ENCODE measurements at regions not wholly inside any gene's neighbourhood (a gene's known extent, or its start where the extent isn't known, plus 50 kb on each side); places are given as distances from the start of the nearest gene placed in this dataset.

DNA sequence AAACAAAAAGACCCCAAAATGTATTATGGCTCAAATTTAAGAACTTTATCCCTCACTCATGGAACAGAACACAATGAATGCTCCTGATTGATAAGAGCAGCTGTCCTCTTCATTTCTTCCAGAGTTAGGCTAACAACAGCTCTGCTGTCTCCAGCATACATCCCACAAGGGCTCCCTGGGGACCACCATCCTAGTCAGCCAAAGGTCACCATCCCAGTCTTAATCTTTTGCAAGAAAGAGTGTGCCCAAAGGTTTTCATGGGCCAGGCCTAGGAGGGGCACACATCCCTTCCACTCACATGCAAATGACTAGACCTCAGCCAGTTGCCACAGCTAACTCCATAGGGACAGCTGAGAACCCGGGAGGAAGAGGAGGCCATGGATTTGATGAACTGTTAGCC, 555.3 kb downstream of the BUD13 start:
- DNase-seq (ENCODE audit: low spot score): no peak

DNA sequence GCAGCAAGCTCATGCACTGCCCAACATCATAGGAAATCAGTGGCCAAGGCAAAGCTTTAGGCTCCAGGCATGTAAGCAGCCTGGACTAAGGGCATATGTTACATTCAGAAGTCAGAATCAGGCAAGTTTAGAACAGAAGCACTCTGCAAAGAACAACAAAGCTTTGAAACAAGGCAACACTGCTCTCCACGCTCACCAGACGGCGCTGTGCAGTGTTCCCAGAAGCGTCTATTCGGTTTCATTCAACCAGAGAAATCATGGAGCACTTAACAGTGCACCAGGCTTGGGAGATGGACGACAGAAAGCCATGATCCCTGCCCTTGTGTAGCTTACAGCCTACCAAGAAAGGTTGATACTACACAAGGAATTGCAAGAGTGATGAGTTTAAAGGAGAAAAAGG, 555.8 kb downstream of the BUD13 start:
- DNase-seq (ENCODE audit: low spot score): peak; percentile 44

DNA sequence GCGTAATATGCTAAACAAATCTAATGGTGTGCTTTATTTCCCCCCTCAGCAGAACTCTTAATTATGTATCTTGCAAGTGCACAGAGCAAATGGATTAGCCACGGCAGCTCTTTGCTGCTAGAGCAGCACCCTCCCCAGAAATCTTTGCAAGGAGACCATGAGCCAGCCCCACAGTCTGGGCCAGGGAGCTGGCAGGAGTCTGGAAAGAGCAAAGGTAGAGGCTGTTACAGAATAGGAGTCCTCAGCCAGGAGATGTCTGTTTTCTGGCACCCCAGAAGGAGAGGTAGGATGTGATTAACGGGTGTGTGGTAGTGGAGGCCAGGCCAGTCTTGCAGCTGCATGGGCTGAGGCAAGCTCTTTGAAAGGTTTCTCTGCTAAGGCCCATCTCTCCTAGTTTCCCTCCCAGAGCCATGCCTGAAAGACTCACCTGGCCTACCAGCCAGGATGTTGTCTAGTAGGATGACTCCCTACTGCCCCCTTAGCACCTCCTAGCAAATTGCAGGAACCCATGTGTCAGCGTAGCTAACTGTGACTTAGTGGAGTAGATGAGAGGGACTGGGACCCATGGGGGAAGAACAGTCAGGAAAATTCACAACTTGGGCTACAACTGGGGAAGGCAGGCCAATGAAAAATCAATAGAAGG, 557.2 kb downstream of the BUD13 start:
- no peak for DNase-seq (ENCODE audit: low spot score)

DNA sequence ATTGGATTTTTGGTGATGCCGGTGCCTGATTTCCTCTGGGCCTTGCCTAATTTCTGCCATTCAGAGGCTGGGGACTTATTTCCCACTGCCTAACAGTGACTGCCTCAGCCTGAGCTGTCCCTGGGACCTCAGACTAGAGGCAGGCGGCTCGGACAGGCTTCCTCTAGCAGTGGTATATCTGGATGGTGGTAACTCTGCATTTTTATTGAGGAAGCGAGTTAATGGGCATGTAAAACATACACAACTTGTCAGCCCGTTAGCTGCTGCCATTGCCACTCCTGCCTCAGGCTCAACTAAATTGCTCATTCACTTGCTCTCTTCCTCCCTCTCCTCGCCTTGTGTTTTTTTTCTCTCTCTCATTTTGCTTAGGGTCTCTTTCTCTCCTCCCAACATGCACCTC, 561.6 kb downstream of the BUD13 start:
- no peak for DNase-seq (ENCODE audit: low spot score)

DNA sequence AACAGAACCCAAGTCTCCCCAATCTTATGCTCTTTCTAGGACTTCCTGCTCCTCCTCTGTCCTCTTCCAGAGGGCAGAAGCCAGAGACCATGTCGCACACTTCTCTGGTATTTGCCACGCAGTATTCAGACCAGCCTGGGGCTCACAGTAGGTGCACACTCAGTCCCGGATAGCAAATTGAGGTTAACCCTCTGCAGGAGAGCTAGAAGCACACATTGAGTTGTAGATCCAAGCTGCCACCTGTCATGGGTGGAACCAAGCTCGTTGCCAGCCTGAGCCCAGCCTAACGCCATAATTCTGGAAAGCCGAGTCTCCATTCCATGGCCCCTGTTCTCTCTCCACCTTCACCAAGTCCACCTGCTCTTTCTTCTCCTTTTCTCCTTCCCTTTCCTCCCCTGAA, 562.1 kb downstream of the BUD13 start:
- no peak for DNase-seq (ENCODE audit: low spot score)

DNA sequence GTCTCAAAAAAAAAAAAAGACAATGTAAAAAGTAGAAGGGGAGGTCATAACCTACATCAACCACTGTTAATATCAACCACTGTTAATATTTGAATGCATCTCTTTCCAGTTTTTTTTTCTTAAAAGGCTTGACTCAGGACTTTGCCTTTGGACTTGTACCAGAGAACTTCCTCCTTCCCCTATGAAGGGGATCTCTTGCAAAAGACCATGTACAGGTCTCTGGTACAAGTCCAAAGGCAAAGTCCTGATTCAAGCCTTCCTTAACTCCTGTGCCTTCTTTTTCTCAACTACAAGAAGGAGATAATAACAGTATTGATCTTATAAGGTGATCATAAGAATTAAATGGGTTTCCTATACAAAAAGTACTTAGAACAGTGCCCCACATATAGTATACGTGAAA, 563.5 kb downstream of the BUD13 start:
- DNase-seq (ENCODE audit: low spot score): no peak

DNA sequence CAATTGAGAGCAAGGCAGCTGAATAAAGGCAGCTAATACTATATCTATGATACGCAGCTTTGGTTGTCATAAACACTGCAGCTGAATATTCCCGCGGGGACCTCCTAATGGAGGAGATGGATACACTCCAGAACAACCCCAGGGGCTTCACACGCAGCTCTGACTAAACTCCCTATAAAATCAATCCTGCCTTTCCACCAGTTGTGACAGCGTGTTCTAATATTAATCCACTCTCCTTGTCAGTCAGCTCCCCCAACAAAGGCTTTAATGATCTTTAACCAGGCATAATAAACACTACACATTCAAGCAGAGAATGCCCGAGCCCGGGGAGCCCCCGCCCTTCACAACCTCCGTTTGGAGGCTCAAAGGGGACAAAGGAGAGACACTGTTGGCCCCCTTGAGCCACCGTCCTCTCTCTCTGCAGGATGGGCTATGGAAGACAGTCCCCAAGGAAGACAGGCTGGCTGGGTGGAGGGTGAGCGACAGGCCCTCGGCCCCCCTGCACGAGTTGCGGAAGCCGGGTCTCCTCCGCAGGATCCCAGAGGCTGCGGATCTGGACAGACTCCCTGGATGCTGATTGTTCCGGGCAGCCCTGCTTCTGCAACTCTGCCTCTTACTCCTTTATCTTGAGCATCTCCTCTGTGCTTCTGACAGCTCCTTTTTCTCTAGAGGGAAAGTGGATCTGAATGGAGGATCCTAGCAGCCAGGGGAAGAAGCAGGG, 565.2 kb downstream of the BUD13 start:
- DNase-seq (ENCODE audit: low spot score): no peak

DNA sequence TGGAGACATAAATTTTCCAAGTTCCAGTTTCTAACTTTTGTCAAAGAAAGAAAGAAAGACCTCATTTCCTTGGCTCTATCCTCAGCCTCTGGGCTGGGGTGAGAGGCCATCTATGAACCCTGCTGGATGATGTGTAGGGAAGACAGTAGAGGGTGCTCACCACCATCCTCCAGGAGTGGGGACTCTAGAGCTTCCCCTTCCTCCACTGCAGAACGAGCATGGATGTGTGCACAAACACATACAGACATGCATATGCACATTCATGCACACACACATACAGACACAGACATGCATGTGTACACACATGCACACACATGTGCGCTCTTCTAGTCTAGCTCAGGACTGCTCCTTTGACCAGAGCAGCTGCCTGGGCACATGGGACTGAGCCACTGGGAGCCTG, 565.8 kb downstream of the BUD13 start:
- DNase-seq (ENCODE audit: low spot score): no peak

DNA sequence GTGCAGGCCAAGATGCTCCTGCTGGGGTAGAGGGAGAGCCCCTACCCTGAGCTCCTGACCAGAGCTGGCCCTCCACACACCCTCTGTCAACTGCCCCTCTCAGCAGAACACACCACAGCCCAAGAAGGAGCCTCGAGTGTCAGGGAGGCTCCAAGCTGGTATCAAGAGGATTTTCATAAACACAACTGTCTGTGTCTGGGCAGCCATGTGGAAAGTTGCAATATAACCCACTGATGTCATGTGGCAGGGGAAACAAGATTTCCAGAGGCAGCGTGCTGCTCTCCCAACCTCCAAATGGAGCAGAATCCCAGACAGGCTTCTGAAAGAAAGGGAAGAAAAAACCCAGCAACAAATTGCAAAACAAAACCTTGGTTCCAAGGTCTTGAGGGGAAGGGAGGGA, 569.9 kb downstream of the BUD13 start:
- DNase-seq (ENCODE audit: low spot score): no peak

DNA sequence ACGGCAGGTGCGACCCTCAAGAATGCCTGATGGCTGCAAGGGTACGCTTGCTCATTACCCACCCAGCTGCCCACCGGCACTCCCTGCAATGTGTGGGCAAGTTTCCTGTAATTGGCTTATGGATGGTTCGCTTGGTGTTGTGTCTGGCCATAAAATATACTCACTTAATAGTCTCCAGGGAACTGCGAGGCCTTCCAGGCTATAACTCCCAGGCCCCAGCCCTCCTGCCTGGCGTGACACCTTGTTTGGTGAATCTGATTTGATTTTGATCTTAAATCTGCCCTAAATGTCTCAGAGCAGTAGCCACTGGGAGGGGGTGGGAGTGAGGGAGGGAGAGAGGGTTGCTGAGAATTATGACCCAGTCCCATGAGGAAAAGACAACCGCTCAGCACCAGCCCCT, 572.2 kb downstream of the BUD13 start:
- no peak for DNase-seq (ENCODE audit: low spot score)

DNA sequence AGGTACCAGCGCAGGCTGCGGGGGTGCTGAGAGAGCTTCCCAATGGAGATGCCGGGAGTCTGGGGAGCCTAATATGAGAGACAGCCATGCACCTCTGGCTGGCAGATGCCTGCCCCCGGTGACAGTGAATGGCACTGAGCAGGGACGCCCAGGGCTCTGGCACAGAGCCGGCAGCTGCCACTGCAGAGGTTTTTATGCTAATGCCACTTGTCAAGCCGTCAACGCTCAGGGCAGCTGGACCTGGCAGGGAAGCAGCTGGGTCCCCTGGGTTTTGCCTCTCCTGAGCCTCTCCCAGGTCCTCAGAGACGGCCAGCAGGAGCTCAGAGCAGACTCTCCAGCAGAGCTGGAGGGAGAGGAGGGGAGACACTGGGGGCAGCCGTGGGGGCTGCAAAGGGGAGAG, 573.6 kb downstream of the BUD13 start:
- DNase-seq (ENCODE audit: low spot score): no peak

DNA sequence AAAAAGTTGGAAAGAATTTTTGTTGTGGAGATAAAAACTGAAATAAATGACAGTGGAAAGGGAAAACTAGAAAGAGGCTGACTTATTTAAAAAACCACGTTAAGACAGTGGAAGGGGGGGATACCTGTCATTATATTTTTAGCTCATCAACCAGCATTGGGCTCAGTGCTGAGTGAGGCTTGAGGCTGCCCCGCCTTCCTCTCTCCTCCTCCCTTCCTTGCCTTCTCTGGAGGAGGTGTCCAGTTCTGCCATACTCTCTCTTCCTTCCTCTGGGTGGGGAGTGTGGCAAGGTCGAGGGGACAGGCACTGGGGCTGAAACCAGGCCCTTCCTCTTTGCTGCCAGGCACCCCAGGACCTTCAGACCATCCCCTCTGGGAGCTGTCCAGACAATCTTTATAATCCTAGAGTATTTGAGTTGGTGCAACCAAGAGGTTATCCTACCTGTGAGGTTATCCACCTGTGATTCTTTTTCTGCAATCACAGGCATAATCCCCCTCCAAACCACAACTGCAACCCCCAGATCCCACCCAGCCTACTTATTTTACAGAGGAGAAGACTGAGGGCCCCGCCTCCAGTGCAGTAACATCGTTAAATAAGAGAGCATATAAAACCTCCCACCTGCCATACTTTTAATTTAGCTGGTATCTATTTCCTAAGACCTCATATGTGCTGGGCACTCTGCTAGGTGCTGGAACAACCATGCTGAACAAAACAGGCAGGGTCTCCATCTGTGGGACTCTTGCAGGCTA, 578.5 kb downstream of the BUD13 start:
- no peak for DNase-seq (ENCODE audit: low spot score)

DNA sequence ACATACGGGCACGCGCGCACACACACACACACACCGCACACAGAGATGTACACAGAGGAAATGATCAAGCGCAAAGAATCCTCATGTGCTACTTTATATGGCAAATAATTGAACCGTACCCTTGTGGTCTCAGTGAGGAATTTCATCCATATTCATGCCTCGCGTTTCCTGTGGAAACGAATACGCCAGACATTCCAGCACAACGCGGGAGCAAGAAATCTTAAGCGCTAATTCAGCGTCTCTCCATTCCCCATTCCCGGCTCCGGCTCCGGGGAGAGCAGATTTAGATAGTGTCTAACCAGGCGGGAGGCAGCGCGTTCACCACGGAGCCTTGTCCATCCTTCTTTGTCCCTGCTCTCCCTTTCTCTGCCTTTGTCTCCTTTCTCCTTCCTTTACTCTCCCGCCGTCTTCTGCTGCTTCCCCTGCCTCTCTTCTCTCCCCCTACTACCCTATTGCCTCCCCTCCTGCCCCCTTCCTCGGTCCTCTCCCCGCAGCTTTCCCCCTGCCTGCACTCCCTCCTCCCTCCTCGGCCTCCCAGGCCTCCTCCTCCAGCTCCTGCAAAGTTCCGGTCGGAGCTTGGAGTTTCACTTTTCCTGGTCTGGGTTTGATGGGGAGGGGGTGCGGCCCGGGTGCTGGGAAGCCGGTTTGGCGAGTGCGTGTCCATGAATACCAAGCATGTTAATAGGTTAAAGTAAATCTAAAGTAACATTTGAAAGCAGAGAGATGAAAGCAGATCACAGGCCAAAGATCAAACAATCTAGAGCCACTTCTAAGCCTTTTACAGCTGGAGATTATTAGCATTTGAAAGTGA, 579.3 kb downstream of the BUD13 start:
- DNase-seq (ENCODE audit: low spot score): peak; percentile 62

DNA sequence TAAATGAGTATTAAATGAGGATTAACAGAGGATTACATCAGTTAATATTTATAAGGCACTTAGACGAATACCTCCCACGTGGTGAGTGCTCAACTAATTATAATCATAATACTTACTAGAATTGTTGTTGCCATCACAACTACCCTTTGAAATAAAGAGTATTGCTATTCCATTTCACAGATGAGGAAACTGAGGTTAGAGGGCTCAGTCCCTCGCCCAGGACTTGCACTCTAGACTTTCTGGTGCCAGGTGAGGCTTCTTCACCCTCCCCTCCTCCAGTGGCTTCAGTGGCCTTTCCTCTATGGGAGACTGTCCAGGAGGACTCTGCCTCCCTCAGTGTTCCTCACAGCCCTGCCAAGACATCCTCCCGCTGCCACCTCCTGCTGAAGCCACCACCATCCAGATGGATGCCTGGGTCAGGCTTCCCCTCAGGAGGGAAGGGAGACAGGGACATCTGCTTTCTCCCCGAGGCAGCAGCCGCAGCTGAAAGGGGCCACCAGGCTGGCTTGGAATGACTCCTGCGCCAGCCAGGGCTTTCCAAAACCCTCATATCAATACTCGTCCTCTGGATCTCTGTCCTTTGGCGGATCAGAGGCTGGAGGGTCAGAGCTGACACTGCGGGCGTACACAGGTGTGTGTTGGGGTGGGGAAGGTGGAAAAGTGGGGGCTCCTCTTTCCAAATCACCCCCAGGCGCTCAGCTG, 580.1 kb downstream of the BUD13 start:
- DNase-seq (ENCODE audit: low spot score): no peak

DNA sequence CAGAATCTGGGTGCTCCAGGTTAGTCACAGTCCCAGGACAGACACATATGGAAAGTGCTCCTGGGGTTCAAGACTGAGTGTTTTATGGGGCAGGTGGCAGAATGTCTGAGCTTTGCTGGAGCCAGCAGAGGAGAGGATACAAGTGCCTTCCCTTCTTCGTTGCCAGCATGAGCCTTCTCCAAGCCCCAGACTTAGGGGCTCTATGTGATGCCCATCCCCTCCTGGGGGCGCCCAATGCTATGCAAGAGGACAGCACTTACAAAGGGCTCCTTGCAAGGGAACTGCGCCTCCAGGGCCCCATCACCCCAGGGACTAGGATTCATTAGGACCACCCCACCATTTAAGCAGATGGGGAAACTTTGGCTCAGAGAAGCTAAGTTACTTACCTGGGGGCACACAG, 581.9 kb downstream of the BUD13 start:
- no peak for DNase-seq (ENCODE audit: low spot score)

DNA sequence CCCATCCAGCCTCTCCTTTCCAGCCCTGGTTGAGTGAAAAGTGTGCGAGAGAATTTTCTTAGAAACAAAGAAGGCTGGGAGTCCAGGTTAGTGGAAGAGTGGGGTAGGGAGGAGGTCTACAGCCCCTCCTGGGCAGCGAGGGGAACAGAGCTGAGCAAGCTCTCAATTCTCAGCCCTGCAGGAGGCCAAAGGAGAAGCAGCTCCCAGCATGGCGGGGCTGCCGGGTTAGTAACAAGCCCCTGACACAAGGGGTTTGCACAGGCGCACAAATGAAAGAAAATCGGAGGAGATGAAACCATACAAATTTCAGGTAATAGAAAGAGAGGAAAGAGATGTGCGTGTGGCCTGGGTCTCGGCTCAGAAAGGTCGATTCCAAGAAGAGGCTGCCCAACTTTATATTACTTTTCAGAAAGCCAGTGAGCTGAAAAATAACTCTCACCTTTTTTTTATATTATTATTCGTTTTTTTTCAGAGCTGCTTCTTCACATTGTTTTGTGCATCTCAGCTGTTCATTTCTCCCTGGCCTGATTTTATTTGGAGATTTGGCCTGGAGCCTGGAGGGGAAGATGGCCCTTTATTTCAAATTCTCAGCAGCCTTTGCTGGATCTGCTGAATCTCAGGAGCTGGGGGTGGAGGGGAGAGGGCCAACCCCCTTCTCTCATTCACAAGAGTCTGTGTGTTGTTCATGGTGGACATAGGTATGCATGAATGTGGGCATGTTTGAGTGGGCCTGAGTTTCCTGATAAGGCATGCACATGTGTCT, 583.2 kb downstream of the BUD13 start:
- DNase-seq (ENCODE audit: low spot score): no peak

DNA sequence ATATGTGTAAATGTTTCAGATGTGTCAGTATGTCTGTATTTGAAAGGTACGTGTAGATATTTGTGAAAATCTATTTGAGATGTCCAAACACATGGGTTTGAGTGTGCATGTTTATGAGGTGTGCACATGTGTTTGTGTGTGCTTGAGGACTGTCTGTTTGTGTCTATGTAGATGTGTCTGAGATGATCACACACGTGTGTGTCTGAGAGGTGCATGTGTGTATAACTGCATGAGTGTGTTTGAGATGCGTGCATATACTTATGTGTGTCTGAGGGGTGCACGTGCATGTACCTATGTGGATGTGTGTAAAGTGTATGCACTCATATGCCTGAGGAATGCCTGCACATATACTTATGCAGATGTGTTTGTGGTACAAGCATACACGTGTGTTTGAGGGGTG, 584.4 kb downstream of the BUD13 start:
- DNase-seq (ENCODE audit: low spot score): no peak

DNA sequence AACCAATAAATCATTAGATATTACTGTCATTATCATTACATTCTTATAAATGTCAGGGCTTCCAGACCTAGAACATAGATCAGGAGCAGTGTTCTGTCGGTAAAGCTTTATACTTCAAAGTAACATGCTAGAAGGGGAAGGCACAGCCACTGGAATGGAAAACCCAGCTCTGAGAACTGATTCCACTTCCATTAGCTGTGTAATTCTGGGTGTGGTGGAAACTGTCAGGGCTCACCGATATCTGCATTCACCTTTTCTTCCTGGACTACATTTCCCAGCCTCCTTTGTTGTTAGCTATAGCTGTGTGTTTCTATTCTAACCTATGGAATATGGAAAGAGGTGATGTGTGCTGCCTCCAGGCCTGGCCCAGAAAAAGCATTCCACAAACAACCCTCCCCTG, 585.8 kb downstream of the BUD13 start:
- DNase-seq (ENCODE audit: low spot score): no peak

DNA sequence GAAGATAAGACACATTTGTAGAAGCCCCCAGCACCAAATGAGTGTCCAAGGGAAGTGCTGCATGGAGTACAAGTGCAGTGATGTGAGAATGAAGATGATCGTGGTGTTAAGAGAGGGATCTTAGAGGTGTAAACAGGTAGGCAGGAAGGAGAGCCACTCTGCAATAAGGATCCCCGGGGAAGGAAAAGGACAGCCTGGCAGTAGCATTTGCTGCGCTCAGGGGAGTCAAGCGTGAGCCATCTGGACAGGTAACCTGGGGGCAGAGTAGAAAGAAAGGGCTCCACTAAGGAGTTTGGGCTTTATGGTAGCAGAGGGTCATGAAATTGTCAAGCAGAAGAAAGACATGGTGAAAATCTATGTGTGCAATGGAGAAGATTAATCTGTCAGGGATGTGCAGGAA, 587.2 kb downstream of the BUD13 start:
- DNase-seq (ENCODE audit: low spot score): no peak

DNA sequence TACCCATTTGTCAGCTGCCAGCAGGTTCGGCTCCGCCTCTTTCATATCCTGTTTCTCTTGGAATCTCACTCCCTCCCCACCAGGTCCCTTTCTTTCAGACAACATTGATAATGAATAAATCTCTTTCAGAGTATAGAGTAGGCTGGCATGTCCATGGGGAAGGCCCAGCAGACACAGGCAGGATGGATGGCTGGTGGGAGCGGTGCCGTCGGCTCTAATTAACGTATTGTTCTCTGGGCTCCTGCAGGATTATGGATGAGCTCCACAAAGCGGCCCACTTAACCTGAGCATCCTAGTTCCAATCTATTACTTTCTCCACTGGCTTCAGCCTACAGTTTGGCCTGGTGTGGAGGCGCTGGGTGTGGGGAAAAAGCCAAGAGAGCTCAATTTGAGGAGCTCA, 588.0 kb downstream of the BUD13 start:
- no peak for DNase-seq (ENCODE audit: low spot score)

DNA sequence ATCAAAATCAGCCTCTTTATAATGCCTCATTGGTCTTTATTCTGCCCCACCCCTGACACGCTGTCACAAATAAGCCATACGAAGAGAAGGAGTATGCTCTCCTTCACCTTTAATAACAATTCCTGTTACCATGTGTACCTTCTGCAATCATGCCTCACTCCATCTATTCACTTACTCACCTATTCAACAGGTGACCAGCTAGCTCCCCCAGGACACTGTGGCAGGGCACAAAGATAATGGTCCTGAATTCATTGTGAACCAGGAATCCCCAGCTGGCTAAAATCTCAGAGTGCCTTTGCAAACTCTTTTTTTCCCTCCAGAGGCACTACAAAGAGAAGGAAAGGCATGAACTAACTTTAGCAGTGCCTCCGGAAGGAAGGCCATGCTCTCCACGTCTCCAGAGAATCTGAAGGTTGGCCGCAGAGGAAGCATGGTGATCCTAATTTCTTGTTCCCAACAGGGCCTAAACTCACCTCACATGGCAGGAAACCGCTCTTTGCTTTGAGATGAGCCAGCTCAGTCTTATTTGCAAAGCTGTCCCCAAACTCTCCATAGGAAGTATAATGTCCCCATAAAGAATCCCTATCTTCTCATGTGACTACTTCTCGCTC, 590.3 kb downstream of the BUD13 start:
- DNase-seq (ENCODE audit: low spot score): no peak

Data from kidney capillary endothelial cell (primary cell).